Nephron (organoid): ENCODE measurements at regions not wholly inside any gene's neighbourhood (a gene's known extent, or its start where the extent isn't known, plus 50 kb on each side); places are given as distances from the start of the nearest gene placed in this dataset.

Experiments used
- H3K27ac Mint-ChIP-seq, 3 experiments: 2 replicates each; pipeline ENCODE4 v1.8.0; 2020; ENCODE audit warnings: mixed read lengths in 3 of 3, mild to moderate bottlenecking in 2 of 3, moderate library complexity in 1 of 3
- H3K27me3 Mint-ChIP-seq: 2 replicates; pipeline ENCODE4 v1.8.0; 2021; ENCODE audit warnings: low read depth, mild to moderate bottlenecking, moderate library complexity, mixed read lengths
- H3K36me3 Mint-ChIP-seq: 2 replicates; pipeline ENCODE4 v1.8.0; 2020; ENCODE audit warnings: low read depth, mixed read lengths
- H3K4me1 Mint-ChIP-seq: 2 replicates; pipeline ENCODE4 v1.8.0; 2020; ENCODE audit warnings: mixed read lengths
- H3K4me3 Mint-ChIP-seq, 3 experiments: 2 replicates each; pipeline ENCODE4 v1.8.0; 2020; ENCODE audit warnings: mild to moderate bottlenecking in 3 of 3, mixed read lengths in 3 of 3, moderate library complexity in 2 of 3
- H3K9me3 Mint-ChIP-seq: 2 replicates; pipeline ENCODE4 v1.8.0; 2020; ENCODE audit warnings: mixed read lengths
- TF ChIP-seq, protein P1 (sequence below), 3 experiments: fragments of 200-600 bp; sonication (generic); IDR thresholded peaks; one replicate each; pipeline ENCODE4 v1.5.0; 2021; ENCODE audit warnings: antibody characterized with exemption in 3 of 3; ENCODE audit not compliant: unreplicated experiment in 3 of 3

DNA sequence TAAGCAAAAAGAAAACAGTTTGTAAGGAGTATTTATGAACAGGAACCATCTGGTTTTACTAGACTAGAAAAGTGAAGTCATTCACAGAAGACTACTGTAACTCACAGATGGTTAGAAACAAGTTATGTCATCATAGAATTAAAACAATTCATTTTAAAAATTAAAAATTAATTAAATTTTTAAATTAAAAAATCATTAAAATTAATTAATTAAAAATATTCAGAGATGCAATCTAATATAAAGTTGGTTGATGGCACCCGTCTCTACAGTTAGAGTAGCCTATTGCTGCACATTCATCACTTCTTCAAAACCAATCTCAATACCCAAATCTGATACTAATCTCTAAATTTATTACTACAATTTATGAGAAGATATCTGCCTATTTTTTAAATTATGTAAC lies 454.8 kb upstream of the NUPR2 start:
- Mint-ChIP-seq H3K9me3 (peaks cover 43% of the 10 kb centered on the region), H3K27ac (no peak overlapping the region), H3K4me1 (no peaks in the 10 kb centered on the region), H3K27me3 (no peaks in the 10 kb centered on the region), H3K4me3 (no peak overlapping the region), H3K36me3 (no peaks in the 10 kb centered on the region)
- TF ChIP-seq, protein P1, sequence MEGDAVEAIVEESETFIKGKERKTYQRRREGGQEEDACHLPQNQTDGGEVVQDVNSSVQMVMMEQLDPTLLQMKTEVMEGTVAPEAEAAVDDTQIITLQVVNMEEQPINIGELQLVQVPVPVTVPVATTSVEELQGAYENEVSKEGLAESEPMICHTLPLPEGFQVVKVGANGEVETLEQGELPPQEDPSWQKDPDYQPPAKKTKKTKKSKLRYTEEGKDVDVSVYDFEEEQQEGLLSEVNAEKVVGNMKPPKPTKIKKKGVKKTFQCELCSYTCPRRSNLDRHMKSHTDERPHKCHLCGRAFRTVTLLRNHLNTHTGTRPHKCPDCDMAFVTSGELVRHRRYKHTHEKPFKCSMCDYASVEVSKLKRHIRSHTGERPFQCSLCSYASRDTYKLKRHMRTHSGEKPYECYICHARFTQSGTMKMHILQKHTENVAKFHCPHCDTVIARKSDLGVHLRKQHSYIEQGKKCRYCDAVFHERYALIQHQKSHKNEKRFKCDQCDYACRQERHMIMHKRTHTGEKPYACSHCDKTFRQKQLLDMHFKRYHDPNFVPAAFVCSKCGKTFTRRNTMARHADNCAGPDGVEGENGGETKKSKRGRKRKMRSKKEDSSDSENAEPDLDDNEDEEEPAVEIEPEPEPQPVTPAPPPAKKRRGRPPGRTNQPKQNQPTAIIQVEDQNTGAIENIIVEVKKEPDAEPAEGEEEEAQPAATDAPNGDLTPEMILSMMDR (IDR thresholded peaks at IDR 0.05; ENCODE audit: unreplicated experiment in 3 of 3), result no peak

DNA sequence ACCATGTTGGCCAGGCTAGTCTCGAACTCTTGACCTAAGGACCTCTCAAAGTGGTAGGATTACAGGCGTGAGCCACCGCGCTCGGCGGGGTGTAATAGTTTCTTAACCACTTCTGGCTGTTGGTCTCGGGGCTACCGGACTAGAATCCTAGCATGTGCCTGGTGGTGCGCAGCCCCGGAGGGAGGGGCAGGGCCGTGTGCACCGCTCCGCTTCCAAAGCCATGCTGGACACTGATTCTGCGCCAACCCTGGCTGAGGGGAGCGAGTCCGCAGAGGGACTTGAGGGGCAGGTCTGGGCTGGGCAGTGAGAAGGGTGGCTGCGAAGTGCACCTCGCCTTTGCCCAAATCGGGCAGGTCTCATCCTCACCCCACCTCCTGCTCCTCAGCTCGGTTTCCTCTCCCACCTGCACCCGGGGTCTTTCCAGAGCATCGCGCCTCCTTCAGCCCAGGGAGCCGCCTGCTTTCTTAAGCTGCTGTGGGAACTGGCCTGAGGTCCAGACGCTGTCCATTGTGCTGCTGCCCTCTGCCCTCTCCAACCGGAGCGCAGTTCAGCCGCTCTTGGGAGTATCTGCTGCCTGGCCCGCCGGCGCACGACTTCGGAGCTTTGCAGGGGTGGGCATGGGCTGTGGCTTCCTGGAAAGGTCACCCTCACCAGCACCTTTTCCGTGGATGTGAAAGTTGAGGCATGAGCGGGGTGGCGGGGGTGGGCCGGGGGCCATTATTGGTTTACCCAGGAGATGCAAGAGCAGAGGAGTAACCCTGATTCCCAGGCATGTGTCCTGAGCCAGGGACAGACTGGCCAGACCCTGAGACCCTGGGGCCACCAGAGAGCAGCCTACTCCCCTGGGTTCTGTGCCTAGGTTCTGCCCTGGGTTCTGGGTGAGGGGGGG lies 422.6 kb upstream of the NUPR2 start:
- Mint-ChIP-seq H3K27me3 (no peaks in the 10 kb centered on the region), H3K27ac (no peak overlapping the region), H3K4me3 (no peak overlapping the region), H3K4me1 (no peaks in the 10 kb centered on the region), H3K9me3 (peaks cover 48% of the 10 kb centered on the region), H3K36me3 (peaks cover 11% of the 10 kb centered on the region)
- TF ChIP-seq, protein P1 (IDR thresholded peaks at IDR 0.05; ENCODE audit: unreplicated experiment in 3 of 3), result no peak

DNA sequence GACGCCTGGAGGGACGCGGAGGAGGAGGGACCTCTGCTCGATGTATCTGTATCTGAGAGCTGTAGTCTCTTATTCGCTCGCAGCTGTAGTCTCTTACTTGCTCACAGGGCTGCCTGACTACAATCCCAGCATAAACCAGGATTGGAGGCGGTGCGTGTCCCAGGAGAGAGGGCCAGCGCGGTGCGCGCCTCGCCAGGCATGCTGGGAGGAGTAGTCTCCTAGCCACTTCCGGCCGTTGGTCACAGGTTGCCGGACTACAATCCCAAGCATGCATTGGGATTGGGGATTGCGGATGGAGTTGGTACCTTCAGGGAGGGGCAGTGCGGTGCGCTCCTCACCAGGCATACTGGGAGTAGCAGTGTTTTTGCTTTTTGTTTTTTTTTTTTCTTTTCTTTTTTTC lies 421.7 kb upstream of the NUPR2 start:
- TF ChIP-seq, protein P1 (IDR thresholded peaks at IDR 0.05; ENCODE audit: unreplicated experiment in 3 of 3), result no peak
- Mint-ChIP-seq H3K27me3 (no peaks in the 10 kb centered on the region), H3K9me3 (peaks cover 52% of the 10 kb centered on the region), H3K4me3 (no peak overlapping the region), H3K4me1 (no peaks in the 10 kb centered on the region), H3K27ac (no peak overlapping the region), H3K36me3 (peaks cover 11% of the 10 kb centered on the region)

- Mint-ChIP-seq H3K27me3 (no peaks in the 10 kb centered on the region), H3K4me3 (no peak overlapping the region), H3K4me1 (no peaks in the 10 kb centered on the region), H3K9me3 (peaks cover 52% of the 10 kb centered on the region), H3K27ac (no peak overlapping the region), H3K36me3 (peaks cover 11% of the 10 kb centered on the region)
- TF ChIP-seq, protein P1 (IDR thresholded peaks at IDR 0.05; ENCODE audit: unreplicated experiment in 3 of 3), result no peak
These were observed 421.3 kb upstream of the NUPR2 start for GRCh38 chr7:56537477-56537876.

DNA sequence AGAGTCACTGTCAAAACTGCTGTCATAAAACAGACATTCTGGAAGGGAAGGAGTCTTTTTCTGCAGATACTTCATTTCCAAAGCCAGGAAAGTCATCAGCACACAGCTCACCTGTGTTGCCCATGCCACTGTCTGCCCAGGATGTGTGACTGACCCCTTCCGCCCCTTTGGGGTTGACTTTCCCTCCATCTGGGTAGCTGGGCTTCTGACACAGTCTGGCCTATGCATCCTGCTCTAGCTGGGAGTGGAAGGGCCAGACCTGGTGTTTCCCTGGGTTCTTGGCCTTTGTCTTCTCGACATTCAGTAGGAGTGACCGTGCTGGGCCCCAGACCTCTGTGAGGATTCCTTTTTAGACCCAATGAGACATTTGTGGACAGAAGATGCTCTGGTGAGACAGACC lies 378.9 kb upstream of the NUPR2 start:
- Mint-ChIP-seq H3K27me3 (no peaks in the 10 kb centered on the region), H3K4me1 (no peaks in the 10 kb centered on the region), H3K36me3 (peaks cover 4% of the 10 kb centered on the region), H3K27ac (no peak overlapping the region), H3K9me3 (peaks cover 42% of the 10 kb centered on the region), H3K4me3 (no peak overlapping the region)
- TF ChIP-seq, protein P1 (IDR thresholded peaks at IDR 0.05; ENCODE audit: unreplicated experiment in 3 of 3), result no peak
